T follicular helper cell (primary cell): ENCODE measurements at regions not wholly inside any gene's neighbourhood (a gene's known extent, or its start where the extent isn't known, plus 50 kb on each side); places are given as distances from the start of the nearest gene placed in this dataset.
"Not testable (repeated sequence)": the region's sequence is repeated elsewhere in the genome, so short reads cannot be mapped to it uniquely, and the experiment has no call there.

Experiments
- DNase-seq: peaks from one replicate; pipeline ENCODE4 v3.0.0-alpha.2; 2020; ENCODE audit warnings: low read depth

DNA sequence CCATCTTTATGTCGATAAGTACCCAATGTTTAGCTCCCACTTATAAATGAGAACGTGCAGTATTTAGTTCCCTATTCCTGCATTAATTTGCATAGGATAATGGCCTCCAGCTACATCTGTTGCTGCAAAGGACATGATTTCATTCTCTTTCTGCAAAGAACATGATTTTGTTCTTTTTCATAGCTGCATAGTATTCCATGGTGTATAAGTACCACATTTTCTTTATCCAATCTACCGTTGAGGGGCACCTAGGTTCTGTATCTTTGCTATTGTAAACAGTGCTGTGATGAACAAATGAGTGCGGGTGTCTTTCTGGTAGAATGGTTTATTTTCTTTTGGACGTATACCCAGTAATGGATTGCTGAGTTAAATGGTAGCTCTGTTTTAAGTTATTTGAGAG is 63.0 kb downstream of the HLX start:
- no peak for DNase-seq

DNA sequence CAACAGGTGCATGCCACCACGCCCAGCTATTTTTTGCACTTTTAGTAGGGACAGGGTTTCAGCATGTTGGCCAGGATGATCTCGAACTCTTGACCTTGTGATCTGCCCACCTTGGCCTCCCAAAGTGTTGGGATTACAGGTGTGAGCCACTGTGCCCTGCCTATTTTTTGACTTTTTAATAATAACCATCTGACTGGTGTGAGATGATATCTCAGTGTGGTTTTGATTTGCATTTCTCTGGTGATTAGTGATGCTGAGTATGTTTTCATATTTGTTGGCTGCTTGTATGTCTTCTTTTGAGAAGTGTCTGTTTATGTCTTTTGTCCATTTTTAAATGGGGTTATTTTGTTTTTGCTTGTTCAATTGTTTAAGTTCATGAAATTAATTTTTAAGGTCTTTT is 63.7 kb downstream of the HLX start:
- not testable (repeated sequence) for DNase-seq

DNA sequence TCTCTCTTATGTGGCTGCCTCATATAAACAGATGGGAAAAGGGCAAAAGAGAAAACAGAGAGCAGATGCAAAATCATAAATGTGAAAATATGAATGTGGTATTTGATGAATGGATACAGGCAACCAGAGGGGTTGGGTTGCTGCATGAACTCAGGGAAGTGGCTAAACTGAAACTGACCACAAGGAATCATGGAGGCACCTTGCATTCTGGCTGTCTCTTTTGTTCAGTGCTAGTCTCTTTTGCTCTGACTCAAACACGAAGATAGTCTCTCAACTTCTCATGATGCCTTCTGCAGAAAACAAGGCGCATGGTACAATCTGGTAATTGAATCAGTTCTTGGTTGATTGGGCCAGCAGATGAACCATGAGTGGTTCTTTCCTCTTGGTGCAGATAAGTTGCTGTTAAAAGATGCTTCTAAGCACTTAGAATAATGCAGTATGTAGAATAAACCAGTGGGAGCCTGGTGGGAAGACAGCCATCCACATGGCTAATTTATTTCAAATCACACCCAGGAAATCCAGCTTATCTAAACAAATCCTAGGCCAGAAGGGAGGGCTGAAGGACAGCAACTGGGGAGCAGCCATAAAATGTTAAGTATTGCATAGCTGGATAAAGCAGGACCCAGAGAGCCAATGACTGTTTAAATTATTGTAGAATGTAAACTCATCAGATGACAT is 64.2 kb downstream of the HLX start:
- DNase-seq: no peak

DNA sequence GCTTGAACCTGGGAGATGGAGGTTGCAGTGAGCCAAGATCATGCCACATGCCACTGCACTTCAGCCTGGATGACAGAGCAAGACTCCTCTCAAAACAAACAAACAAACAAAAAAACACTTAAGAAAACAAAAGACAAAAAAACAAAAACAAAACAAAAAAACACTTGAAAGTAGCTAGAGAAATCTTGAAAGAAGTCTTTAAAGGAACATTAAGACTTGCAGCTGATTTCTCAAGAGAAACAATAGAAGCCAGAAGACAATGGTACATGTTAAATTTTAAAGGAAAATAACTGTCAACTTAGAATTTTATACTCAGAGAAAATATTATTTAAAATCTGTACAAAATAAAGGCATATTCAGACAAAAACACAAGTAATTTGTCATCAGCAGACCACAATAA is 71.3 kb downstream of the HLX start:
- DNase-seq: no peak

DNA sequence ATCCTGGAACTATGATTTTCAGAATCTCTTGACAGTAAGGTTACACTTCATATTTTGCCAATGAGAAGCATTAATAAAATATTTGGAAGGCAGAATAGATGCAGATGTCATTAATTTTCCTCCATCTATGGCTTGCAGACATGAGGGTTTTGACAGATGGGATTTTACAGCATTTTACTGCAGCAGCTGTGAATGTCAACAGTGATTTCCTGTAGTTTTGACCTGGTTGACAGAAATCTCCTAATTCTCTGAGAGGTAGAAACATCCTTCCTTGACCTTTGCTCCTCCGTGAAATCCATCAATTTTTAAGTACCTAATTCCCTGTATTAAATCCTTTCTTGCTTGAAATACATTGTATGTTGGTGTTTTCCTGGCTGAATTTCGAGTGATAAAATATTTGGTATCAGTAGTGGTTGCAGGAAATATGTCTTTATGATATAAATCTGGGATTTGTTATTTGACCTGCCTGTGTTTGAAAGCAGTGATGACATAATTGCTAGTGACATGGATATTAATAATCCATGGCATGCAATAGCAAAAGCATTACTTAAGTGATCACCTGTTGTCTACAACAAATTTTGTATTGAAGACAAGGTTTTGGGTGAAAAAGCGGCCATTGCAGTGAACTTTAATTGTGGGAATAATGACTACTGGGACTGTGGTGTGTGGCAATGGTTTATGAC is 73.9 kb downstream of the HLX start:
- DNase-seq: no peak

DNA sequence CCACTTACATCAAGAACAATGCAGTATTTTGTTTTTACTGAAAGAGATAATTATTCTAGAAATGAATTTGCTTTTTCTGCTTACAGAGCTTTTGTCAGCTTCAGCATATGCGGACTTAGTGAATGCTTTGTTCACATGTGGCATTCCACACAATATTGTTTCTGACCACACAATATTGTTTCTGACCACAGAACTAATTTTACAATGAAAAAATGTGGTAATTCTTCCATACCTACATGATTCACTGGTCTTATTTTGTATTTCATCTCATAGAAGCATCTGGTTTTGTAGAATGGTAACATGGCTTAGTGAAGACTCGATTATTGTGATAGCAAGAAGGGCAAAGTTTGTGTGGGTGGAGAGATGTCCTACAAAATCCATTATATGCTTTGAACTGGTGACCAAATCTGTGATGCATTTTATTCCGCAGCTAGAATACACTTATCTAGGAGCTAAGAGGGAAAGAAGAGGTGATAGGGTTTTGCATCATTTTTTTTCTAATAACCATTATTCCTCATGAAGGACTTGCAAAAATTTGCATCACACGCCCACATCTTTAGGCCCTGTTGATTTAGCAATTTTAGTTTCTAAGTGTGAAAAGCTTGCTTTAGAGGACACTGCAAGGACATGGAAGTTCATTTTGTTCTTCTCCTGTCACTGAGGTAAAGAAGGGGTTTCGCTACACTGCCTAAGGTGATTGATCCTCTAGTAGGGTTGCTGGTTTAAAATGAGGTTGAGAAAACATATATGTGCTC is 75.3 kb downstream of the HLX start:
- no peak for DNase-seq

DNA sequence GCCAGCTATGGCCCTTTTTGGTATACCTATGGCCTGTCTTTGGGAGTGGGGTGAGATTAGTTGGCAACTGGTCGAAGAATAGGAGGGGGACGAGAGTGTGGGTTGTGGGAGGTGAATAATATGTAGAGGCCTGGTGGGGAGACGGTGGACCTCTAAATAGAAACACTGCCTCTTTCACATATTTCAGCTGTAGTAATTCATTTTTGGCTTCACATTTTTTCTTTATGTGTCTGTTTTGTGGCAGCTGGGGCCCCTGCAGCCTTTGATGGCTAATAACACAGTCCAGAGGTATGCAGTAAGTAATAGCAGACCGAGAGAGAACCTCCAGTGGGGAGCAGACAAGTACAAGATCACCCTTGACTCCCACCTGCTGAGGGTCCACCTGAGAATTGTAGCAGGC is 75.9 kb downstream of the HLX start:
- DNase-seq: no peak

DNA sequence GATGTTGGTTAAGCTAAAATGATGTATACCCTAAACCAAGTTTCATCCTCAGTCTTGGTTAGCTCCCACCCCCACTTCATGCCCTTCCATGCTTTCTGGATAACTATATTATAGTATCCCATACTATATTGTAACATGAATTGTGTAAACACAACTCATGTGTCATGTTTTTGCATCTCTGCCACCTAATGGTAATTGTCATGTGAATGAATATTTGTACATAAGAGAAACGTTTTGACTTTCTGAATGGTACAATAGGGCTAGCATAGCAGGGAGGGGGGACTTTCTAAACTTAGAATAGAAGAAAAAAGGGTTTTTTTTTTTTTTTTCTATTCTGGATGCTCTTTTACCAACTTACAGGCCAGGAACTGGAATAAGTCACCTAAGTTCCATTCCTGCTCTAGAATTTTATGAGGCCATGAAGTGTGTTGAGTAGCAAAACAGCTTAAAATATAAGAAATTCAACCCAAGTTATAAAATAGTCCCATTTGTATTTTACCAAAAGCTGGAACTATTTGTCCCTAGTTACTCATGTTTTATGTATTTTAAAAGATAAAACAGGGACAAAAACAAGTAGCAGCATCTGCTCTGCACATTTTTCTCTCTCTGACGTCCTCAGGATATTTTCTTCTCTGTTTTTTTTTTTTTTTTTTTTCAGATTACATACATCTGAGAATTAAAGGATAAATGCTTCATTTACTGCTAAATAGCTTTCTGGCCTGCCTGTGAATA is 77.4 kb downstream of the HLX start:
- DNase-seq: no peak

DNA sequence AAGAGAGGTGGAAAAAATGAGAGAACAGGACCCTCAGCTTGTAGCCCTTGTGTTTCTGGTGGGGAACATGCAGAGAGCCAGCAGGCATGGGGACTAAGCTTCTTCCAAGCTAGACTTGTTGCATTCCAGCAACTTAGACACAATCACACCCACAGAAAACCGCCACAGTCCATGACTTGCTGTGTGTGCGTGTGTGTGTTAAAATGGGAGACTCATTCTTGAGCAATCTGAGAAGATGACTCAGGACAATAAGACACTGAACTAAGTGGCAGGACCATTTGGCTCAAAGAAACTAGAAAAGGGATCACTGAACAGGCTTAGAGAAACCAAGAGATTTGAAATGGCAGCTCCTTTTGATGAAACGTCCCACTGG is 78.0 kb downstream of the HLX start:
- DNase-seq: no peak

DNA sequence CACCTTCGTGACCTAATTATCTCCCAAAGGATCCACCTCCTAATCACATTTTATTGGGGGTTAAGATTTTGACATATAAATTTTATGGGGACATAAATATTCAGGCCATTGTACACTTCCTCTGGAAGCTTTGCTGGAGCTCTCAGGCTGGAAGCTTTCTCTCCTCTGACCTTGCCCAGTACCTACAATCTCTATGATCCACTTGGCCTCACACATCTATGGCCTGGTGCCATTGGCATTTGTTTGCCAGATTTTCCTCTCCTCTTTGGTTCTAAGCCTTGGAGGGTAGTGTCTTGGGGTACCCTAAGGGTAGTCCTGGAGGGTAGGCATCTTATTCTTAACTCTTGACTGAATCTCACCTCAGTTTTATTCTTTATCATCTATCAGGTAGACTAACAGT is 79.0 kb downstream of the HLX start:
- no peak for DNase-seq

DNA sequence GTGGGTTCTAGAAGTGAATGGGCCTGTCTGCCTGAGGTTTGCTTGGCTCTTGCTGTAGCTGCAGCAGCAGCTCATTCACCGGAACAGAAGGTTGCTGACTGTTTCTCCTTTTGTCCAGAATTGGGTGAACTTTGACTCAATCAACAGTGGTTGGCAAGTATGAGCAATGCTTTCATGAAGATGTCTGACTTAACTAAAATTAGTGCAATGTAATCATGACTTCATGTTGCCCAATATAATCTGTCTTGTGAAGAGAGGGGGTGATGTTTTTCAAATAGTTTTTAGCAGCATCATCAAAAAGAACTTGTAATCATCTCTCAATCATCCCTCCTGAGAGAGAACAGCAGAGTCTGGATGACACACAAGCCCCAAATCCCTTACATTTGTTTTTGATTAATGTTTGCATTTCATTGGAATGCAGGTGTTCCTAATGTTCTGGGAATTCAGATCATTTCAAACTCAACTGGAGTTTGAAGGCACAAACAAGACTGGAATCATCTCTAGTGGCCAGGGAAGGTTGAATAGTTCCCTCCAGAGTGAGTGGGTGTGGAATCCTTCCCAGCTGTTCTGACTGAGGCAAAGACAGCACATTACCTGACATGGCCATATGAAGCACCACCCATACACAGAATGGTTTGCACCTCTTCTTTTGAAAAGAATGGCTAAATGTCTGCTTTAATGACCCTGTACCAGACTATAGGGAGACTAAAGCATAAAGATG is 82.9 kb downstream of the HLX start:
- DNase-seq: no peak

DNA sequence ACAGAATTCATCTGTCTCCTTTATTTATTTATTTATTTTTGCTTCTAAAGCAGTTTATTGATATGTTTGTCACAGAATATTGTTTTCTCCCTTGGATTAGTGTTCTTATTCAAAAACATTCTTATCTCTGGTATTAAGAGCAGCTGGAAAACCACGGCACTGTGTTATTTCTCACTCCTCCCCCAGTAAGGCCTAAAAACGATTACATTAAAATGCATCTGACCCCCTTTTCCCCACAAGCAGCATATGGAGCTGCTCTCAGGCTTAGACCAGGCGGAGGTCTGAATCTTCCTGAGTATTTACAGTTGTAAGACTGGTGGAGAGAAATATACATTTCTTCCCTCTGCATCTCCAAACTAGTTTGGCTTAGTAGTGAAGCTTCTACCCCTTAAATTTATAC is 86.8 kb downstream of the HLX start:
- no peak for DNase-seq

DNA sequence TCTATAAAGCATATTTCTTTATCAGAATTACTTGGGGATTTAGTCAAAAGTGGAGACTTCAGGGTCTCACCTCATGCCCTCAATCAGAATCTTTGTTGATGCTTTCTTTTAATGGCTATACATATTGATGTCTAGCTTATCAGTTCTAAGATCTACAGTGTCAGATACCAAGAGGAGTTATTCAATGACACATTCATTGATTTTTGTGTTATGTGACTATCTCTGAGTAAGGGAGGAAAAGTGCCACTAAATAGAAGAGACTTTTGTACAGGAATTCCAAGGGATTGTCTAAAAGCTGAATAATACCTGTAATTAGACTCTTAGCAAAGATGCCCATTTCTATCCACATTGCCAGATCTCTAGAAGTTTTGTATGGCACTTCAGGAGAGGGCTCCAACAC is 87.2 kb downstream of the HLX start:
- DNase-seq: no peak

DNA sequence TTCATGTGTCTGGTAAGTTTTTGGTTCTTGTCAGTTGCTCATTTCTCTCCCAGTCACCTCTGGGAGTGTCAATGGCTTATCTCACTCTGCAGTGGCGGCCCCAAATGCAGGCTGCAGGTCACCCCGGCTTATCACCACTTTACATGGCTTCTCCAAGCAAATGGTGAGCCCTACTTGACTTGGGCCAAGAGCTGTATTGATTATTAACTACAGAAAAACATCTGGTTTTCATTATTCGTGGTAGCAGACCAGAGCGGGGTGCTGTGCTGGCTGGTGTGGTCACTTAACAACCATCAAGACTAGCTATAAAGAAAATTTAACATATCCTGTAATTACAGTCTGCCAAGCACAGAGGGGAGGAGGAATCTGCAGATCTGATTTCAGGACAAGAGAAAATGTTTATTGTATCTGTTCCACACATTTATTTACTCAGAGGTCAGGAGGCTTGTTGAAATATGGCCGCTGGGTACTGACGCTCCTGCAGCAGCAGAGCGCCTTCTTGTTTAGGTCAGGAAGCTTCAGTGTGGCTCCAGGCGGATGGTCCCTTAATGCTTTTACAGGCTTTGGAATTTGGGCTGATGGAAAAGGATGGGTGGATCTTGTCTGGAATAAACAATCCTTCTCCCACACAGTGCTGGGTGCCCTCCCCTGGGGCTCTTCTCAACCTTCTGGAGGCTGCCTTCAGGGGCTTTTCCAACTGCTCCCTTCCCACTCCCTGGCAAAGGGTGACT is 87.8 kb downstream of the HLX start:
- DNase-seq: no peak

DNA sequence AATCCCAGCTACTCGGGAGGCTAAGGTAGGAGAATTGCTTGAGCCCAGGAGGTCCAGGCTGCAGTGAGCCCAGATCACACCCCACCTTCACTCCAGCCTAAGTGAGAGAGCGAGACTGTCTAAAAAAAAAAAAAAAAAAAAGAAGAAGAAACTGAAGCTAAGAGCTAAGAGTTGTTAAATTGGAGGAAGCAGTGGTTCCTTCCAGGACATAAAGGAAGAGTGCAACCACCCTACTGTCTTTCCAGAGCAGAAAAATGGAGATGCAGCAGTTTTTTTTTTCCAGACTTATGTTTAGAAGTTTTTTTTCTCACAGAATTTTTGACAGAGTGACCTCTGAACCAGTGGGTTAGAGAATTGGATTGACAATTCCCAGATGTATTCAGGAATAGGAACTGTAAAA is 88.7 kb downstream of the HLX start:
- DNase-seq: no peak

DNA sequence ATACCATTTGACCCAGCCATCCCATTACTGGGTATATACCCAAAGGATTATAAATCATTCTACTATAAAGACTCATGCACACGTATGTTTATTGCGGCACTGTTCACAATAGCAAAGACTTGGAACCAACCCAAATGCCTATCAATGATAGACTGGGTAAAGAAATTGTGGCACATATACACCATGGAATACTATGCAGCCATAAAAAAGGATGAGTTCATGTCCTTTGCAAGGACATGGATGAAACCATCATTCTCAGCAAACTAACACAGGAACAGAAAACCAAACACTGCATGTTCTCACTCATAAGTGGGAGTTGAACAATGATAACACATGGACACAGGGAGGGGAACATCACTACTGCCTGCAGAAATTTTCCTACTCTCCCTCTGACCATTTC is 90.0 kb downstream of the HLX start:
- not testable (repeated sequence) for DNase-seq

DNA sequence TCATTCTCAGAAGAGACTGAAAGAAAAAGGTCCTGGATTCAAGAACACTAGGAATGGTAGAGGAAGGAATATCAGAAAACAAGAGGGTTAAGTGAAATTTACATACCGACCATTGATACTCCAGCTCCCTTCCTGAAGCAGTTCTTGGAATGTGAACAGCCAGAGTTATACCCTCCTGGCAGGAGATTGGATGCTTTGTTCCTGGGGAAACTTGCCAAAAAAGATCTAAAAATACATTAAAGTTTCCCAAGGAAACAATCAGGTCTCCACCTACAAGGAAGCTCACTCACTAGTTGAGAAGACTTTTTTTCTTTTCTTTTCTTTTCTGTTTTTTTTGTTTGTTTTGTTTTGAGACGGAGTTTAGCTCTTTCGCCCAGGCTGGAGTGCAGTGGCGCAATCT is 91.1 kb downstream of the HLX start:
- DNase-seq: no peak

DNA sequence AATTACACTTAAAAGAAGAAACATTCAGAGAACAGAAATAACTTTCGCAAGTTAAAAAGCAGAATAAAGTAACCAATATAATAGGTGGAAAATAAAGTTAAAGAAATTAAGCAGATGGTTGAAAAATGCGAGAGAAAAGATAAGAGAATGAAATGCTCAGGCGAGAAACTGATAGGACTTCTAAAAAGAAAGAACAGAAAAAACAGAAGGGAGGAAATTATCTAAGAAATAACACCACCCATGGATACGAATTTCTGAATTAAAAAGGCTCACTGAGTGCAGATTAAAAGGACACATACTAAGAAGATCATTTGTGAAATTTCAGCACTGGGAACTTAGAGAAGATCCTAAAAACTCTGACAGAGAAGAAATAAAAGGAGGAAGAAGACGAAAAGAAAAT is 92.0 kb downstream of the HLX start:
- no peak for DNase-seq

DNA sequence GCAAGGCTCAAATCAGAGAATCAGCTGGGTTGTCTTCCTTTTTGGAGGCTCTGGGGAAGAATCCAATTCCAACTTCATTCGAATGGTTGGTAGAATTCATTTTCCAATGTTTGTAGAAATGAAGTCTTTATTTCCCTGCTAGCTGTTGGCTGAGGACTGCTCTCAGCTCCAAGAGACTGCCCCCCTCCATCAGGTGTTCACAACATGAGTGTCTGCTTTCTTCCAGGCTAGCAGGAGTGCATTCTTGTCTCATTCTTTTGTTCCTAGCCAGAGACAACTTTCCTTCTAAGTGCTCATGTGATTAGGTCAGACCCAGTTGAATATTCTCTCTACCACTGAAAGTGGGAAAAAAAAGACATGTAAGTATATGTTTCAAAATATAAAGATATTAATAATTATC is 95.2 kb downstream of the HLX start:
- no peak for DNase-seq

DNA sequence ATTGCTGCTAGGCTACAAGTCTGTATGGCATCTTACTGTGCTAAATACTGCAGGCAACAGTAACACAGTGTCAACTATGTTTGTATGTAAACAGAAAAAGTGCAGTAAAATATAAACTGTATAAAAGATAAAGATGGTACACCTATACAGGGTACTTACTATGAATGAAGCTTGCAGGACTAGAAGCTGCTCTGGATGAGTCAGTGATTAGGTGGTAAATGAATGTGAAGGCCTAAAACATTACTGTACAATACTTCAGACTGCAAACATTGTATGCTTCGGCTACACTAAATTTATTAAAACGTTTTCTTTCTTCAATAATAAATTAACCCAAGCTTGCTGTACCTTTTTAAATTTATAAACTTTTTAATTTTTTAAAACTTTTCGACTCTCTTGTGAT is 97.1 kb downstream of the HLX start:
- no peak for DNase-seq

DNA sequence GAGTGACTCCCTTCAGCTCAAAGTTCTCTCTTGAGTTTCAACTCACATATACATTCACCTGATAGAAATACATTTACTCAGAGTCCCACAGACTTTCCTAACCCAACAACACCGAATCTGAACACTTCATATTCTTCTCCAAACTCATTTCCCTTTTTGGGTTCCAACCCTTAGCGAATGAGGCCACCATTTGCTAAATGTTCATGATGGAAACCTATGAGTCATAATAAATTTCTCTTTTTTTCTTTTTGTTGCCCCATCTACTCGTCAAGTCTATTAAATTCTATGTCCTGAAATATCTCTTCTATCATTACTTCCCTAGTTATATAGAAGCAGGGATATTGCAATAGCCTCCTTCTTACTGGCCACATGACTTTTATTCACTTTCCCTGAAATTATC is 100.1 kb downstream of the HLX start:
- DNase-seq: no peak
